ENCODE measurements at regions not wholly inside any gene's neighbourhood (a gene's known extent, or its start where the extent isn't known, plus 50 kb on each side); places are given as distances from the start of the nearest gene placed in this dataset.
"Not testable (repeated sequence)": the region's sequence is repeated elsewhere in the genome, so short reads cannot be mapped to it uniquely, and the experiment has no call there.

DNA sequence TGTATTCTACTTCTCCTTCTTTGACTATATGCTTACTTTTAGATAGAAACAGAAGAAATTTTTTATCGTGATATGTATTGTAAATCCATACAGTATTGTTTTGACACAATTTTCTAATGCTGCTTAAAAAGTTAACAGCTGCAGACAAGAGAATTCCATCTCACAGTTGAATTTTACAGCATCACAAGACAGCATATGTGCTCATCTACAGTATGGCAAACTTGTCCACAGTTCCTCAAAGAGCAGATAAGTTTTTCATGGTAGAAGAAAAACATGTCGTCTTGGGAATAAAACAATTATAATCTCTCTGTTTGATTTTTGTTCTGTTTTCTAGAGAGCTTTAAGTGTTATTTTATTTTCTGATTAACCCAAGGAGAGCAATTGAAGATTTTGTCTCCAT, 438.5 kb upstream of the NUDT12 start:
- no peak overlapping the region for H3K4me2 ChIP-seq
- H4K20me1 ChIP-seq, result no peaks in the 10 kb centered on the region
- H3K4me3 ChIP-seq, result no peak overlapping the region
- no peaks in the 10 kb centered on the region for H3K4me1 ChIP-seq
- TF ChIP-seq Cebpa-rat (IDR thresholded peaks at IDR 0.05), result no peak
- no peaks in the 10 kb centered on the region for H3K9me3 ChIP-seq
- H3K27me3 ChIP-seq, result no peaks in the 10 kb centered on the region
- H3K9ac ChIP-seq, result no peak overlapping the region
- no peaks in the 10 kb centered on the region for H3K36me3 ChIP-seq
- H3K27ac ChIP-seq, result no peak overlapping the region

DNA sequence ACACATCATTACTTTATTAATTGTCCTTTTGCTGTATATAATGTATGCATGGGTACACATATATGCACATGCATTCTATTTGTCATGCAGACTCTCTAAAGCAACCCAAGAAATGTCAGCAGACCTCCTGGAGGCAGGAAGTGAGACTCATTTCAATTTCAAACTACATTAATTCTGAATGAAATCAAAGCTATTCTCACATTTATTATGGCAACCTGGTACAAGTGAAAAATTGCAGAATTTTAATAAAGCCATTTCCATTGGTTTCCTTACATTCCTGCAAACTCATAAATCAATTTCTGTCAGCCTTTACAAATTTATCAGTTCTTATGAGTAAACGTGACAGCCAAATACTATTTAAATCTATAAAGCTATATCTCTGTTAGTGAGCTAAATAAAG, 430.4 kb upstream of the NUDT12 start:
- Histone ChIP-seq H3K36me3 (no peaks in the 10 kb centered on the region), H3K4me3 (no peak overlapping the region), H3K27ac (no peak overlapping the region), H3K4me1 (no peaks in the 10 kb centered on the region), H4K20me1 (no peaks in the 10 kb centered on the region), H3K9ac (no peak overlapping the region), H3K4me2 (no peak overlapping the region), H3K9me3 (no peaks in the 10 kb centered on the region), H3K27me3 (no peaks in the 10 kb centered on the region)
- no peak for TF ChIP-seq Cebpa-rat (IDR thresholded peaks at IDR 0.05)

DNA sequence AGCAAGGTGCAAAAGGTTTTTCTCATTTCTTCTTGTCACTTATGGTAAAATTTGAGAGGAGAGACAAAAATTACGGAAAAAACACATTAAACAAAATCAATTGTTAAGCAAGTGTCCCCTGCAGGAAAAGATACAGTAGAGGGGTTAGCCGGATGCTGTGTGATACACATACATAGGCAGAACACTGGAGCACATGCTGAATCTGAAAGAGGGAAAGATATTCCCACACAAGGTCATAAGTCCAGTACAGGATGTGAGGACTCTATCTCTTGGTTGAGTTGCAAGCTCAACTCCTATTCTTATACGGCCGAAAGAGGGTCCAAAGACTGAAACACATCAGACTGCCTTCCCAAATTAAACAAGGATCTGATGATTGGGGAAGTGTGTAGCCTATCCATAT, 427.5 kb upstream of the NUDT12 start:
- no peak for TF ChIP-seq Cebpa-rat (IDR thresholded peaks at IDR 0.05)
- H3K27me3 ChIP-seq, result no peaks in the 10 kb centered on the region
- no peaks in the 10 kb centered on the region for H4K20me1 ChIP-seq
- no peaks in the 10 kb centered on the region for H3K9me3 ChIP-seq
- no peak overlapping the region for H3K4me3 ChIP-seq
- H3K9ac ChIP-seq, result no peak overlapping the region
- H3K27ac ChIP-seq, result no peak overlapping the region
- no peak overlapping the region for H3K4me2 ChIP-seq
- no peaks in the 10 kb centered on the region for H3K4me1 ChIP-seq
- H3K36me3 ChIP-seq, result no peaks in the 10 kb centered on the region

DNA sequence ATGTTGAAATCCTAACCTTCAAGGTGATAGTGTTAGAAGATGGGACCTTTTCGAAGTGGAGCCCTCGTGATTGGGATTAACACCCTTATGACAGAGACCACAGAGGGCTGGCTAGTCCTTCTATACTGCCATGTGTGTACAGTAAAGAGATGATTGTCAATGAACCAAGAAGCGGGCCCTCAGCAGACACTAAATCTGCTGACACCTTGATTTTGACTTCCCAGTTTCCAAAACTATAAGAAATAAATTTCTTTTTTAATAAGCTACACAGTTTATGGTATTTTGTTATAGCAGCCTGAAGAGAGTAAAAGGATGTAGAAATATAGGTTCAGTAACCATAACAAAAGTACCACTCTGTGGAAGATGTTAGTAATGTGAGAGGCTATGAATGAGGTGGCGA, 419.0 kb upstream of the NUDT12 start:
- H3K4me2 ChIP-seq, result no peak overlapping the region

DNA sequence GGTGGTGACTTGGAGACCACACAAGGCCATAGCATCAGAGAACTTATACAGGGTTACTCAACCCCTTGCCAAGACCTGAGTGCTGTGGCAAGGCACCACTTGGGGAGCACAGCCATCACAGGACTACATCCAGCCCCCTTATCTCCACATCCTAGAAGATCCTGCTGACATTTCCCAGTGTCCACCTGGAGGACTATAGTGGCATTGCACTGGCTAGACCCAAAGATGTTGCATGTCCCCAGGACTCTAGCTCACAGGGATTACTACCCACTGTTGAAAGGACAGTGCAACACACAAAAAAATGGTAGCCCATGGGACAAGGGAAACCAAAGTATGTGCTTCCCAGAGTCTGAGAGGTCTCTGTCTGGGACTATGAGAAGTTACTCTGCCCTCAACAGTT, 411.1 kb upstream of the NUDT12 start:
- Histone ChIP-seq H3K4me3 (no peak overlapping the region), H4K20me1 (no peaks in the 10 kb centered on the region), H3K9me3 (no peaks in the 10 kb centered on the region), H3K36me3 (no peaks in the 10 kb centered on the region), H3K4me2 (no peak overlapping the region), H3K27me3 (no peaks in the 10 kb centered on the region), H3K9ac (no peak overlapping the region), H3K27ac (no peak overlapping the region), H3K4me1 (no peaks in the 10 kb centered on the region)
- TF ChIP-seq Cebpa-rat (IDR thresholded peaks at IDR 0.05), result no peak

More for the DNA sequence above, 419.0 kb upstream of the NUDT12 start:
- no peaks in the 10 kb centered on the region for H4K20me1 ChIP-seq
- H3K4me1 ChIP-seq, result no peaks in the 10 kb centered on the region
- H3K4me3 ChIP-seq, result no peak overlapping the region
- no peaks in the 10 kb centered on the region for H3K9me3 ChIP-seq
- no peak for TF ChIP-seq Cebpa-rat (IDR thresholded peaks at IDR 0.05)
- no peak overlapping the region for H3K9ac ChIP-seq
- H3K27ac ChIP-seq, result no peak overlapping the region
- no peaks in the 10 kb centered on the region for H3K27me3 ChIP-seq
- no peaks in the 10 kb centered on the region for H3K36me3 ChIP-seq

DNA sequence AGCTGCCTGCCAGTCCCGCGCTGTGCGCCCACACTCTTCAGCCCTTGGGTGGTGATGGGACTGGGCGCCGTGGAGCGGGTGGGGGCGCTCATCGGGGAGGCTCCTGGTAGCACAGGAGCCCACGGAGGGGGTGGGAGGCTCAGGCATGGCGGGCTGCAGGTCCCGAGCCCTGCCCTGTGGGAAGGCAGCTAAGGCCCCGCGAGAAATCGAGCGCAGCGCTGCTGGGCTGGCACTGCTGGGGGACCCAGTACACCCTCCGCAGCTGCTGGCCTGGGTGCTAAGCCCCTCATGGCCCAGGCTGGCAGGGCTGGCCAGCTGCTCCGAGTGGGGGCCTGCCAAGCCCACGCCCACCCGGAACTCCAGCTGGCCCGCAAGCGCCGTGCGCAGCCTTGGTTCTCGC, 403.7 kb upstream of the NUDT12 start:
- H3K9ac ChIP-seq, result not testable (repeated sequence)

DNA sequence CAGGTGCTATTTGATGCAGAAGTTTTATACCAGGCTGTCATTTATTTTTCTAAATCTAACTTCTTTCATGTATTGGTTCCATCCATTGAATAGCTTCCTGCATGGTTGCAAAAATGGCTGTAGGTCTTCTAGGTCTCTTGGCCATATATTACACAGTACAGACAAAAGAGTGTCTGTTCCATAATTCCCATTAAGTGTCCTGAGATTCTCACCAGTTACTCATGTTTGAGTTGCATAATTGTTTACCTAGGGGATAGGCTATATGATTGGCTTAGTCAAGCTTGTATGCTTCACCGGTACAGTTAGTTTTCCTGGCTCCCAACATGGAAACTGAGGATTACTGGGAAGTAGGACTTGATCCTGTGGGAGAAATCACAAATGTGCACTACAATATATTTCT, 399.4 kb upstream of the NUDT12 start:
- no peaks in the 10 kb centered on the region for H3K4me1 ChIP-seq
- no peaks in the 10 kb centered on the region for H3K27me3 ChIP-seq
- H3K36me3 ChIP-seq, result no peaks in the 10 kb centered on the region
- no peak overlapping the region for H3K4me3 ChIP-seq
- no peaks in the 10 kb centered on the region for H4K20me1 ChIP-seq
- H3K9me3 ChIP-seq, result peaks cover 9% of the 10 kb centered on the region
- H3K9ac ChIP-seq, result no peak overlapping the region
- TF ChIP-seq Cebpa-rat (IDR thresholded peaks at IDR 0.05), result no peak
- H3K4me2 ChIP-seq, result no peak overlapping the region
- H3K27ac ChIP-seq, result no peak overlapping the region

More for the DNA sequence above, 403.7 kb upstream of the NUDT12 start:
- not testable (repeated sequence) for H3K4me3 ChIP-seq, H3K4me1 ChIP-seq, H3K36me3 ChIP-seq, H3K27ac ChIP-seq, H3K27me3 ChIP-seq, H4K20me1 ChIP-seq, H3K4me2 ChIP-seq
- peaks cover 15% of the 10 kb centered on the region for H3K9me3 ChIP-seq

DNA sequence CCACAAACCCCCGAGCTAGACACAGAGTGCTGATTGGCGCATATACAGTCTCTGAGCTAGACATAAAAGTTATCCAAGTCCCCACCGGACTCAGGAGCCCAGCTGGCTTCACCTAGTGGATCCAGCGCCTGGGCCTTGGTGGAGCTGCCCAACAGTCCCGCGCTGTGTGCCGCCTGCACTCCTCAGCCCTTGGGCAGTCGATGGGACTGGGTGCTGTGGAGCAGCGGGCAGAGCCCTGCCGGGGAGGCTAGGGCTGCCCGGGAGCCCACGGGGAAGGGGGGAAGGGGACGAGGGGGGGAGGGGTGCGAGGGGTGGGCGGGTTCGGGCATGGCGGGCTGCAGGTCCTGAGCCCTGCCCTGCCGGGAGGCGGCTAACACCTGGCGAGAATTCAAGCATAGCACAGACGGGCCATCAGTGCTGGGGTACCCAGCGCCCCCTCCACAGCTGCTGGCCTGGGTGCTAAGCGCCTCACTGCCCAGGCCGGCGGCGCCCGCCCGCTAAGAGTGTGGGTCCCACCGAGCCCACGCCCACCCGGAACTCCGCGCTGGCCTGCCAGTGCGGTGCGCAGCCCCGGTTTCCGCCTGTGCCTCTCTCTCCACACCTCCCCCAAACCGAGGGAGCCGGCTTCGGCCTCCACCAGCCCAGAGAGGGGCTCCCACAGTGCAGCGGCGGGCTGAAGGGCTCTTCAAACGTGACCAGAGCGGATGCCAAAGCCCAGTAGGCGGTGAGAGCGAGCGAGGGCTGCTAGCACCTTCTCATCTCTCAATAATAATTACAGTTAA, 391.2 kb upstream of the NUDT12 start:
- H3K9me3 ChIP-seq, result no peaks in the 10 kb centered on the region
- H3K4me1 ChIP-seq, result no peaks in the 10 kb centered on the region
- no peaks in the 10 kb centered on the region for H3K27me3 ChIP-seq
- H3K36me3 ChIP-seq, result no peaks in the 10 kb centered on the region
- H3K4me3 ChIP-seq, result no peak overlapping the region
- no peak overlapping the region for H3K9ac ChIP-seq
- H3K27ac ChIP-seq, result no peak overlapping the region
- no peak for TF ChIP-seq Cebpa-rat (IDR thresholded peaks at IDR 0.05)
- no peaks in the 10 kb centered on the region for H4K20me1 ChIP-seq
- H3K4me2 ChIP-seq, result no peak overlapping the region

DNA sequence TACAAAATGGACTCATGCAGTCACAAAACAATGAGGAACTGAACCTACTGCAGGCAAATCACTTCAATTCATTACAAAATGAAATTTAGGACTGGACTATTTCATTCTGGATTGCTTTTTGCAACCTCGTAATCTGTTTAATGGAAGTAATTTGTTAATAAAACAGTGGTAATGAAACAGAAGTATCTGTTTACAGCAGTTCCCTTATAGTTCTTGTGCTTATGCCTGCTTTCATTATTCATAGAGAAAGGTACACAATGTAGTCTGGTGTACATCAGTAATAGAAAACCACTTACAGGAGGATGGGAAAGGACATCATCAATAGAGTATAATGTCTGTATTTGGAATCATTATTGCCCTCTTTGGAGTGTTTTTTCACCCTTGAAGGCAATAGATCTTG, 389.2 kb upstream of the NUDT12 start:
- no peaks in the 10 kb centered on the region for H3K4me1 ChIP-seq
- no peak for TF ChIP-seq Cebpa-rat (IDR thresholded peaks at IDR 0.05)
- no peaks in the 10 kb centered on the region for H4K20me1 ChIP-seq
- H3K4me2 ChIP-seq, result no peak overlapping the region
- H3K9ac ChIP-seq, result no peak overlapping the region
- no peaks in the 10 kb centered on the region for H3K9me3 ChIP-seq
- H3K27me3 ChIP-seq, result no peaks in the 10 kb centered on the region
- H3K4me3 ChIP-seq, result no peak overlapping the region
- H3K27ac ChIP-seq, result no peak overlapping the region
- no peaks in the 10 kb centered on the region for H3K36me3 ChIP-seq

DNA sequence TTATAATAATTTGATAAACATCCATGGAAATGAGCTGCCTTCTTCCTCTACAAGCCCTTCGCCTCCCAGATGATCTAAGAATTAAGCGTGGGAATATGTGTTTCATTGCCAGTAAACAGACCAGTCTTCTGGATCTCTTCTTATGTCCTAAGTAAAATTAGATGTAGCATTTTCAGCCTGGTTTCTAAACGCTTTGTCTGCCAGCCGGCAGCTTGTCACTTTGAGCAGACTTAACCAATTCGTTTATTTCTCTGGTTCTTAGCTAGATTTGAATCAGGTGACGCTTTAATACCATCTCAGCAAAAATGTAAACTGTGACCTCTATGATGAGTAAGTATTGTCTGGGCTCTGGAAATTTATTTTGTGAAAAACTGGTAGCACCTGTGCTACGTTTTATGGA, 380.6 kb upstream of the NUDT12 start:
- H3K9me3 ChIP-seq, result no peaks in the 10 kb centered on the region
- TF ChIP-seq Cebpa-rat (IDR thresholded peaks at IDR 0.05), result no peak
- H3K9ac ChIP-seq, result no peak overlapping the region
- no peak overlapping the region for H3K4me2 ChIP-seq
- H3K4me3 ChIP-seq, result no peak overlapping the region
- no peaks in the 10 kb centered on the region for H3K27me3 ChIP-seq
- no peak overlapping the region for H3K27ac ChIP-seq
- H3K4me1 ChIP-seq, result no peaks in the 10 kb centered on the region
- H3K36me3 ChIP-seq, result no peaks in the 10 kb centered on the region
- H4K20me1 ChIP-seq, result no peaks in the 10 kb centered on the region
